HS-27A (cell line): ENCODE measurements at regions not wholly inside any gene's neighbourhood (a gene's known extent, or its start where the extent isn't known, plus 50 kb on each side); places are given as distances from the start of the nearest gene placed in this dataset.
"Not testable (repeated sequence)": the region's sequence is repeated elsewhere in the genome, so short reads cannot be mapped to it uniquely, and the experiment has no call there.

Experiments
- DNase-seq: peaks from one replicate; pipeline ENCODE4 v3.0.0-alpha.2; 2012; ENCODE audit warnings: low read depth, missing footprints

GRCh38 chr14:71328954-71329353, 421.7 kb downstream of the PCNX1 start:
- DNase-seq: no peak

DNA sequence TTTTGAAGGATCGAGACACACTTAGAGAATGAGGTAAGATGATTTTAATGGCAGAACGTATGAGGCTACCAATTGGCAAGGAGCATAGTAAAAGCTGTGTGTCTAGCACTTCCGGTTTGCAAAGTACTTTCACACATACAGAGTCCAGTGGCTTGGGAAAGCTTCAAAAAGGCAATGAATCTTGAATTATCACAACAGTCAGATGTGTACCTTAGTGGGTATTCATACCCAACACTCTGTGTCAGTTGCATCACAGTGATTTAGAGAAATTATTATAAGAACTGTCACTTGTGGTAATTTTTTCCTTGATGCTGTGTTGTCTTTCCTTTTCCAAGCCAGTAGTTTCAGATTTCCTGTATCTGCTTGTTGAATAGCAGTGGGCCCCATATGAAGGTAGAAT, 424.1 kb downstream of the PCNX1 start:
- DNase-seq: no peak

DNA sequence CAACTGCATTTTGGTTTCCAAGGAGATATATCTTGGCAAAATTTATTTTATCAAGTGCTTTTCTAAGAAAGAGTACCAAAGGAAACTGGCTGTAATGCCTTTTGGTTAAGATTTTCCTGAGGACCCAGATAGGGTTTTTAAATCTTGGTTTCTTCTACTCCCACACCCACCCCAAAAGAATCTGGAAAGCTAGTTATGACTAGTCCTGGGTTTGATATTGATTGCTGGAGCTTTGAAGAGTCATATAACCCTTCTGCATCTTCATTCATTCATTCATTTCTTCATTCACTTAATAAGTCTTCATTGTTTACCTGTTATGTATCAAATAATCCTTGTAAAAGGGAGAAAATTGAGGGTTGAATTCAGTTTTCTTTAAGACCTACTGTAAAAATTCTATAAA, 425.2 kb downstream of the PCNX1 start:
- DNase-seq: no peak

DNA sequence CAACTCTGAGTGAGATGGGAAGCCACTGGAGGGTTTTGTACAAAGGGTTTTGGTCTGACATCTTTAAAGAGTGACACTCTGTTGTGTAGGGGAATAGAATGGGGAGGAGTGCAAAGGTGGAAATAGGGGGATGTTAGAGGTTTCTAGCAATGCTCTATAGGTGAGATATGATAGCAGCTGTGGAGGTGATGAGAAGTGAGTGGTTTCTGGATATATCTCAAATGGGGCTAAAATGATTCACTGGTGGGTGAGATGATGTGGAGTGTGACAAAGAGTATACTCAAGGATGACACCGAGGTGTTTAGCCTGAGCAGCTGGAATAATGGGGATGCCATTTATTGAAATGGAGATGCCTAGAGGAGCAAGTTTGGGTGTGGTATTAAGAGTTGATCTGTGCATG, 426.4 kb downstream of the PCNX1 start:
- DNase-seq: no peak

- no peak for DNase-seq
Observed at GRCh38 chr14:71336489-71337192, 429.4 kb downstream of the PCNX1 start.

DNA sequence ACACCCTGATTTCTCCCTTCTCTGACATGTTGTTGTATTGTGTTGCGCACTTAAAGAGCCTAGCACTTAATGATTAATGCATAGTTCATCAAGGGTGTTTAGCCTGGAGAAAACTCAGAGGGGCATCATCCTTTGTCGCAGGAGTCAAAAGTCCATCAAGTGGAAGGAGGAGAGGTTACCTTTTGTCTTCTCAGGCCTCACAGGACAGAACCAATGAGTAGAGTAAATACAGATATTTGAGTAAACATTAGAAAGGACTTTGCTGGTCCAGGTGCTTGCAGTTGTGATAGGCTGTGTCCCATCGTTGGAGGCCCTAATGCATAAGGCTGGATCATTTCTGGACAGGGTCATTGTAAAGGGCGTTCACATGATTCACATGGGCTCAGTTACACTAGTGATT, 430.9 kb downstream of the PCNX1 start:
- DNase-seq: no peak

DNA sequence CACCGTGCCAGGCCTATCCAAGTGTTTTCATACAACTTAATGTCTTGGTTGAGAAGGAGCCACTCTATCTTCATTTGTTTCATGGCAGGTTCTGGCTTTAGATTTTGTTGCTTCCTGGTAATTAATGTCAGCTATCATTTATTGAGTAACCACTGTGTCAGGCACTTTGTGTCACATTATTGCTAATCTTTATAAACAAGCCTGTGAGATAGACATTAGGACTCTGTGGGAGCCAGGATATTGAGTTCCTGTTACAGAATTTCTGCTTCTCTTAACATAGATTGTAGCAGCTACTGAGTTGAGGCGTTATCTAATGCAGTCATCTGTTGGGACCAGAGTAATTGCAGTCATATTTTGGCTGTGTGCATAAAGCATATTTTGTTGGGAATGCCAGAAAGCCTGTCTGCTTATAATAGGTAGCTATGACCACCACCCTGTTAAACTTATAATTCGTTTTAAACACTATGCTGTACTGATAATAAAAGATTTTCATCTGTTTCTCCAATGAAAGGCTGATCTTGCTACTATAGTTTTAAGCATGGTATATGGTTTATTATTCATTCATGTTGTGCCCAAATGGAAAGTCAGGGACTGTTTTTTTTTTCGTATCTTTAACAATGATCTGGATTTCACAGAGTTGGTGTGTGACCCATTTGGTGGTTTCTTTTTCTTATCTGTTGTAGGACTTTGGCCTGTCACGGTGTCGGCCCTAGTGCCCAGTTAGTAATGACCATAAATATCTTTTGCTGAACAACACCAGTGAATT, 432.6 kb downstream of the PCNX1 start:
- no peak for DNase-seq

GRCh38 chr14:71341156-71341555, 433.9 kb downstream of the PCNX1 start:
- no peak for DNase-seq

DNA sequence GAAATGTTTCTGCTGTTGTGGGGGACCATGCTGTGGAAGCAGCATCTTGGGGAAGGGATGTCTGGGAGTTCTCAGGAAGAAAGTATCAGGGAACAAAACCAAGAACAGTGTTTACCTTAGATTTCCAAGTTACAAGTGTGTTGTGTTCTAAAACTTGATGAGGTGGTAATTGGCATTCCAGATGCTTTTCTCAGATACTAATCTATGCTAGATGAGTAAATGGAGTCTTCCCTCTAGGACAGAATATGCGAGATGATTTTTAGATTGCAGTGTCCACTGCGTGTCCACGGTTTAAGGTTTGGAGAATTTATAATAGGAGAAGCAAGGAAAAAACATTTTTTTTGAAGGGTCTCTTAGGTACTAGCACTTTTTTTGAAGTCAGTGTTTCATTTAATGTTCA, 436.5 kb downstream of the PCNX1 start:
- DNase-seq: no peak

GRCh38 chr14:71344506-71344905, 437.2 kb downstream of the PCNX1 start:
- DNase-seq: no peak

DNA sequence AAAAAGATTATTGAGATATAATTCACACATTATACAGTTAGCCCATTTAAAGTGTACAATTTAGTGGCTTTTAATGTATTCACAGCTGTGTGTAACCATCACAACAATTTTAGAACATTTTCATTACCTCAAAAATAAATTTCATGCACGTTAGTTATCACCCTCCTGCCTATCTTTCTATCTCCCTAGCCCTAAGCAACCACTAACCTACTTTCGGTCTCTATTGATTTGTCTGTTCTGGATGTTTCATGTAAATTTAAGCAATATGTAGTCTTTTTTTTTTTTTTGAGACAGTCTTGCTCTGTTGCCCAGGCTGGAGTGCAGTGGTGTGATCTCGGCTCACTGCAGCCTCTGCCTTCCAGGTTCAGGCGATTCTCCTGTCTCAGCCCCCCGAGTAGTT, 439.4 kb downstream of the PCNX1 start:
- no peak for DNase-seq

GRCh38 chr14:71348394-71348793, 441.1 kb downstream of the PCNX1 start:
- DNase-seq: no peak

GRCh38 chr14:71348817-71349216, 441.6 kb downstream of the PCNX1 start:
- no peak for DNase-seq

DNA sequence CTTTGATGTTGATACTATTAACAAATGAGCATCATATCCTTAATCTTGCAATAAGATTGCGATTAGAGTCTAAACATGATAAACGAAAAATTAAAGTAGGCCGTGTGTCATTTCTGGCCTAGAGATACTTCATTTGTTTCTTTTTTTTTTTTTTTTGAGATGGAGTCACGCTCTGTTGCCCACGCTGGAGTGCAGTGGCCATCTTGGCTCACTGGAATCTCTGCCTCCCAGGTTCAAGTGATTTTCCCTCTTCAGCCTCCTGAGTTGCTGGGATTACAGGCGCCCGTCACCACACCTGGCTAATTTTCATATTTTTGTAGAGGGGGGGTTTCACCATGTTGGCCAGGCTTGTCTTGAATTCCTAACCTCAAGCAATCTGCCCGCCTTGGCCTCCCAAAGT, 446.9 kb downstream of the PCNX1 start:
- no peak for DNase-seq

GRCh38 chr14:71354801-71355200, 447.5 kb downstream of the PCNX1 start:
- DNase-seq: no peak

- DNase-seq: no peak
Observed at GRCh38 chr14:71355324-71356201, 448.3 kb downstream of the PCNX1 start.

DNA sequence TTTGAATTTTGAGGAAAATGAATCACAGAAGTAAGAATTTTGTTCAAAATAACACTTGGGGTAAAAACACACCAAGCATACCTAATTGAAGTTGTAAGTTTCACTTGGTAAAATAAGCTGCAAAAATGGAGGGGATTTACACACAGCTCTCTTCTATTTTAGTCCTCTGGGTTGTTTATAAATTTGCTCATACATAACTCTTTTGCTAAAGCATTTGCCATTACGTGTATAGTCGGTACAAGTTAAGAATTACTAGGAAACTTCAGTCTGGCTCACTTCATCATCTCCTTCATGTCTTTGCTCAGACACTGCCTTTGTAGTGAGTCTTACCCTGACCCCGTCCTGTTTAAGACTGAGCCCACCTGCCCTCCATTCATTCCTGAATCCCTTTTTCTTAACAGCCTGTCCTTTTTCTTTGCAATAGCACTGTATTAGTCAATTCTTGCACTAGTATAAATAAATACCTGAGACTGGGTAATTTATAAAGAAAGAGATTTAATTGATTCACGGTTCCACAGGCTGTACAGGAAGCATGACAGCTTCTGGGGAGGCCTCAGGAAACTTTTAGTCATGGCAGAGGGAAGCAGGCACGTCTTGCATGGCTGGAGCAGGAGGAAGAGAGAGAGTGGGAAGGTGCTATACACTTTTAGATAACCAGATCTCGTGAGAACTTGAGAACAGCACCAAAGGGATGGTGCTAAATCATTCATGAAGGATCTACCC, 451.1 kb downstream of the PCNX1 start:
- DNase-seq: no peak

- not testable (repeated sequence) for DNase-seq
Observed at GRCh38 chr14:71358932-71359421, 451.7 kb downstream of the PCNX1 start.

DNA sequence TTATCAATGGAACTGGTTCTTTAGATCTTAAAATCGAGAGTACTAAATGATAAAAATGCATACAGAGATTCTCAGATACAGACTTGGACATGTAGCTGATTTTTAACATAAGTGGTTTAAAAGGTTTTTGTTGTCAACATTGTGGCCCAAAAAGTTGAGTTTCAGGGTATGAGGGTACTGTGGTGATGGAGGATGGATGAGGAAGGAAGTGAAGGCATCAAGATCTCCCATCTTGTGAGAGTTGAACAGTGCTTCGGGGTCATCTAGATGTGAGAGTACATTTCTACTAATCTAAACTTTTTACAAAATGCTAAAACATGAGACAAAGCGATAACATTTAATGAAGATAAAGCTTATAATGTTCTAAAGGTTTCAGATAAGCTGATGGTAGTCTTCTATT, 452.6 kb downstream of the PCNX1 start:
- no peak for DNase-seq

DNA sequence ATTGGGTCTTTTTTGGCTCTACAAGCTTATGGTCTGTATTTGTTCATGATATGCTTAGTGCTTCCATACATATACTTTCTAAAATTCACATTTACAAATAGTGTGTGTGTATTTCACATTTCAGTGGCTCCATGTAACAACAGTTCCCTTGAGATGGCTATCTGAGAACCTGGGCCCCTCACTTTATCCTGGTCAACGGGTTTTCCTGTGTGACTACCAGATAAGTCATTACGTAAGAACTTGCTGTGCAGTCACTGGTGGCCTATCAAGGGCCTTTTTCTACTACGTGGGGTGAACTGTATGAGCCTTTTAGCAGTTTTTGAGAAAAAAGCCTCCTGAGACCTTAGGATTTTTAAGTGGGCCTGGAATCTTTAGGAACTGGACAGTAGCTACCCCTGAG, 454.1 kb downstream of the PCNX1 start:
- no peak for DNase-seq

- no peak for DNase-seq
Observed at GRCh38 chr14:71361874-71362273, 454.6 kb downstream of the PCNX1 start.

DNA sequence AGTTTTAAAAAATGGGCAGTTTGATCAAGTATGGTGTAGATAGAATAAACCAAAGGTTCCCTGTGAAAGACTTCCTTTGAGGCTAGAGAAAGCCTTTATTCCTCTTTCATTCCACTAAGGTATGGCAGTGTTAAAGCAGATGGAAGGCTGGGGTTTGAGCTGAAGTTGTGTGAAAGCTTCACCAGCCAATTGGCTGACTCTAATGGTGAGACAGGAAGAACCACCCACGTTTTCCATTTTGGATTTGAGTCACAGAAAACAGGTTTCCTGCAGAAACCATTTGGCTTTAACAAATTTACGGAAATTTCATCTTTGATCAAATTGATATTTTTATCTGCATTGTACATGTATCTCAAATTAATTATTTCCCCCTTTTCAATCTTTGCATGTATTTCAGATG, 455.0 kb downstream of the PCNX1 start:
- DNase-seq: no peak
